CD4-positive, alpha-beta T cell treated with Interleukin-4 for 1 hour (primary cell): ENCODE measurements at regions not wholly inside any gene's neighbourhood (a gene's known extent, or its start where the extent isn't known, plus 50 kb on each side); places are given as distances from the start of the nearest gene placed in this dataset.

Experiments
- DNase-seq, 2 donors: peaks; one replicate each; pipeline ENCODE4 v3.0.0-alpha.2; 2020 to 2022

GRCh38 chr15:94607176-94607654, 375.9 kb downstream of the MCTP2 start:
- no peak for DNase-seq

- DNase-seq = no peak
These were observed 378.7 kb downstream of the MCTP2 start for GRCh38 chr15:94610069-94610468.

GRCh38 chr15:94610485-94610884, 379.1 kb downstream of the MCTP2 start:
- no peak for DNase-seq

- DNase-seq = no peak
These were observed 380.3 kb downstream of the MCTP2 start for GRCh38 chr15:94611656-94612055.

- DNase-seq = no peak
These were observed 384.3 kb downstream of the MCTP2 start for GRCh38 chr15:94615688-94616087.

- no peak for DNase-seq
These were observed 389.3 kb downstream of the MCTP2 start for GRCh38 chr15:94620632-94621031.

GRCh38 chr15:94621736-94622135, 390.4 kb downstream of the MCTP2 start:
- DNase-seq = no peak

- DNase-seq = no peak
These were observed 395.6 kb downstream of the MCTP2 start for GRCh38 chr15:94626949-94627348.

GRCh38 chr15:94631608-94632007, 400.2 kb downstream of the MCTP2 start:
- no peak for DNase-seq

GRCh38 chr15:94638183-94638582, 406.8 kb downstream of the MCTP2 start:
- no peak for DNase-seq

GRCh38 chr15:94639701-94640100, 408.3 kb downstream of the MCTP2 start:
- DNase-seq = no peak

GRCh38 chr15:94644433-94644832, 413.1 kb downstream of the MCTP2 start:
- DNase-seq = no peak

- no peak for DNase-seq
These were observed 421.7 kb downstream of the MCTP2 start for GRCh38 chr15:94653071-94653470.

- DNase-seq = no peak
These were observed 424.0 kb downstream of the MCTP2 start for GRCh38 chr15:94655249-94655880.

GRCh38 chr15:94665676-94666441, 434.5 kb downstream of the MCTP2 start:
- no peak for DNase-seq

GRCh38 chr15:94666553-94666952, 435.2 kb downstream of the MCTP2 start:
- DNase-seq = no peak

GRCh38 chr15:94667109-94667508, 435.7 kb downstream of the MCTP2 start:
- DNase-seq = no peak

- peak in 1 of 2 donors; percentile 9 for DNase-seq
These were observed 439.2 kb downstream of the MCTP2 start for GRCh38 chr15:94670438-94671034.

- no peak for DNase-seq
These were observed 440.6 kb downstream of the MCTP2 start for GRCh38 chr15:94671858-94672532.

- DNase-seq = no peak
These were observed 442.4 kb downstream of the MCTP2 start for GRCh38 chr15:94673801-94674200.

GRCh38 chr15:94674296-94674695, 442.9 kb downstream of the MCTP2 start:
- no peak for DNase-seq

- no peak for DNase-seq
These were observed 445.9 kb downstream of the MCTP2 start for GRCh38 chr15:94677202-94677790.

- no peak for DNase-seq
These were observed 450.8 kb downstream of the MCTP2 start for GRCh38 chr15:94682171-94682570.
